ENCODE measurements at regions not wholly inside any gene's neighbourhood (a gene's known extent, or its start where the extent isn't known, plus 50 kb on each side); places are given as distances from the start of the nearest gene placed in this dataset.
"Not testable (repeated sequence)": the region's sequence is repeated elsewhere in the genome, so short reads cannot be mapped to it uniquely, and the experiment has no call there.

DNA sequence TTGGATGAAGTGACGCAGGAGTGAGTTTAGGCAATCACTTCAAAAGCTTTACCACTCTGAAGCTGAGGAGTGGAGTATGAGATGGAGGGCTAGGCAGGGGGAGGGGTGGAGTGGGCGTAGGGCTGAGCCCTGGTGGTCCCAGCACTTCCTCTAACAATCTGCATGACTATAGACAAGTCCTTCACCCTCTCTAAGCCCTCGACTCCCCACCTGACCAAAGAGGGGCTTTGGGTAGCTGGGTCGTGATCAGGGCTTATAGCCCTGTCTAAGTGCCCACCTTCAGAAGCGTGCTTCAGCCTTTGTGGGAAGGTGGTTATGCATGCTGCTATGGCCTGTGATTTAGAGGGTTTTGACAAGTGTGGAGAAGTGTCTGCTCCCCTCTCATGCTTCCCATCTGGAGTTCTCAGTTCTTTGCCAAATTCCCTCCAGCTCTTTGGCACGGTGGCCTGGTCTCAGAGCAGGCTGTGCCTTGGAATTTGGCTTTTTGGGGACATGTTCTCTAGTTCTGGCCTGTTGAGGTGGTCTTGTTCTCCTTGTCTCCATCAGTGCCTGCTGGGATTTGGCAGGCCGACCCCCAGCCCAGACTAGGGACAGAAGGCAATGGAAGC, 53.0 kb downstream of the ACTBL2 start:
- DNase-seq (ENCODE audit: low read depth in 2 of 2): no peak

DNA sequence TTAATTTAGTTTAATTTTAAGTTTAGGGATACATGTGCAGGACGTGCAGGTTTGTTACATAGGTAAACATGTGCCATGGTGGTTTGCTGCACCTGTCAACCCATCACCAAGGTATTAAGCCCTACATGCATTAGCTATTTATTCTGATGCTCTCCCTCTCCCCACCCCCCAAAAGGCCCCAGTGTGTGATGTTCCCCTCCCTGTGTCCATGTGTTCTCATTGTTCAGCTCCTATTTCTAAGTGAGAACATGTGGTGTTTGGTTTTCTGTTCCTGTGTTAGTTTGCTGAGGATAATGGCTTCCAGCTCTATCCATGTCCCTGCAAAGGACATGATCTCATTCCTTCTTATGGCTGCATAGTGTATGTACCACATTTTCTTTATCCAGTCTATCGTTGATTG, 53.6 kb downstream of the ACTBL2 start:
- DNase-seq (ENCODE audit: low read depth in 2 of 2): not testable (repeated sequence)

DNA sequence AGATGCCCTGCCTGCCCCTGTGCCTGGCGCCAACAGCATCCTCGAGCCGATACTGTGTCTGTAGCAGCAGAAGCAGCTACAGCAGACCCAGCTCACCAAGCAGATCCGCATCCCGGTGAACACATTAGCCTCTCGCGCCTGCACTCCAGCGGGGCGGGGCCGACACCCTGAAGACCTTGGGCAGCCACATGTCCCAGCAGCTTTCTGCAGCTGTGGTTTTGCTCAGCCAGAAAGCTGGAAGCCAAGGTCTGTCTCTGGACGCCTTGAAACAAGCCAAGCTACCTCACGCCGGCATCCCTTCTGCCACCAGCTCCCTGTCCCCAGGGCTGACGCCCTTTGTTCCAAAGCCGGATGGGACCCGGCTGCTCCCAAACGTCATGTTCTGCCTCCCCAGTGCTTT, 59.6 kb downstream of the ACTBL2 start:
- DNase-seq (ENCODE audit: low read depth in 2 of 2): no peak

DNA sequence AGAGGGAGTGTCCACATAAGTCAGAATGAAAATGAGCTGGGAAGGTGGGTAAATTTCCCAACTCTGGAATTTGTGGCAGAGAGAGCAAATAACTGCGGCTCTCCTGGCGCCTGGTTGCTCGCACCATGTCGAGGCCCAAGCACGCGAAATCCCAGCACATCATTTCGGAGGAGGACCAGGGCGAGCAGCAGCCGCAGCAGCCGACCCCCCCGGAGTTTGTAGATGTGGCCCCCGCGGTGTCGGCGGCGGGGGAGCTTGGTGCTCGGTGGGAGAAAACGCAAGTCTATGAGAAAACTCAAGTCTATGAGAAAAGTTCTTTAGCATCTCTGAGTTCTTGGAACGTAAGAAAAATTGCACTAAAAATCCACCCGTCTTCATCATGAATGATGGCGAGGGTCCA, 60.3 kb downstream of the ACTBL2 start:
- no peak for DNase-seq (ENCODE audit: low read depth in 2 of 2)

DNA sequence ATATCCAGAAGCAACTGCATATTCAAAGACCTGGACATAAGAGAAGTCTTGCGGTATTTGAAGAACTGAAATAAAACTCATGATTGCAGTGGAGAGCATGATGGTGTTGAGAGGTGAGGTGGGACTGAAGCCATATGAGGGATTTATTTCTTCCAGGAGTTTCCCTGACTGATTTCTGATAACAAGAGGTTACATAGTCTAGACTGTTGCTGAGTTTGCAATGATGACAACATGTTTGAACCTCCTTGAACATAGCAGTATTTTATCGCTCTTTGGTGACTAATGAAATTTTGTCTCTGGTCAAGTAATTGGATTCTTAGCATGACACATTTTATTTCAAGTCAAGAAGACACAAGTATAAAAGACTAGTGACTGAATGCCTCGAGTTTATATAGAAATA, 61.8 kb downstream of the ACTBL2 start:
- DNase-seq (ENCODE audit: low read depth in 2 of 2): no peak

DNA sequence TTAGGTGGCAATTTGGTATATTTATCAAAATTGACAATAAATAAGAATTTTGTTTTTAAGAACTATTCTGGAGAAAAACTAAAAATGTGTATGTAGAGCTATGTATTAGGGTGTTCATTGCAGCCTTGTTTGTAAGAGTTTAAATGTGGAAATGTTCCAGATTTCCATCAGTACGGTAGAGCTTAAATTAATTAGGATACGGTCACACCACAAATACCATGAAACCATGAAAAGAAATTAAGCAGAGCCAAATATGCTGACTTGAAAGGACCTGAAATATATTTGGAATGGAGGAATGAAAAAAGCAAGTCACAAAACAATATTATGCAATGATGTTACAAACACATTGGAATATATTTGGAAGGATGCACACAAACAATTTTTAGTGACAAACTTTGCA, 64.6 kb downstream of the ACTBL2 start:
- no peak for DNase-seq (ENCODE audit: low read depth in 2 of 2)

DNA sequence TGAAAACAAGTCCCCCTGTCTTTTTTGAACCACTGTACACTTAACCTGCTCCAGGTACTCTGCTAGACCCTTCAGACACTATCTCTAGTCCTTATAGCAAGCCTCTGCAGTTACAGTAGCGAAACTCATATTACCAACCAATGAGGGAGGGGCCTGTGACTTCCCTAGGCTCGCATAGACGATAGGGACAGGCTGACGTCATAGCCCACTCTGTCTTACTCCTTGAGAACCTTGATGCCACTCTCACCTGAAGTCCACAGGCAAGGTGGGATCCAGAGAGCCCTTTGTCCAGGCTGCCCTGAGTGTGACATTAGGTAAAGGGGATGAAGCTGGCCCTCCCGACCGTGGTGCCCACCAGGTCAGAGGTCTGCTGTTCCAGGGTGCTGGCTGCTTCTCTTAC, 65.3 kb downstream of the ACTBL2 start:
- DNase-seq (ENCODE audit: low read depth in 2 of 2): no peak

DNA sequence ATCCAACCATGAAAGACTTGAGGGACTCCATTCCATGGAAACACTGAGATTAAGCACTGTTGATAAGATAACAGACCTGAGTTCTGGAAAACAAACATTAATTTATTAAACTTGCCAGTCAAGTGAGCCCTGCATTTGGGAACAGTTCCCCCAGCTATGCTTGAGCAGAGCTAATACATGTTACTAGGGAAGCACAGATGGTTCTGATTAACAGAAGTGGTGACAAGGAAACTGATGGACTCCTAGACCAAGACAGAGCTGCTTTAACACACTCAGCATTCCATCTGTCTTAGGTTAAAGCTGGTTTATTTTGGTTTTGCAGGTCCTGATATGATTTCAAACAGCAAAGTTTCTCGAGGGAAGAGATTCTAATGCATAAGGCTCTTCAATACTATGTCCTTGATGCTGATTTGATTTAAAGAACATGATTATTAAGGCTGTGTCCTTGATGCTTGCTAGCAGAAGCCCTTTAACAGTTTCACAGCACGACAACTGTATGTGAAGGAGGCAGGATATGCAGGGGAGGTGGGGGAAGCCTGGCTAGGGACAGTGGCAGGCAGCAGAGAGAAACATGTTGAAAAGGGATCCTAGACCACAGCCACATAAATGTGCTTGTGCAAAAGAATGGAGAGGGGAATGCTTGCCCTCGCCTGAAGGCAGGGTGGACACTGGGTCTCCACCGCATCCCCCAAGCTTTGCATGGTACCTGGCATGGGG, 66.2 kb downstream of the ACTBL2 start:
- DNase-seq (ENCODE audit: low read depth in 2 of 2): peak; percentile 90 to 93

DNA sequence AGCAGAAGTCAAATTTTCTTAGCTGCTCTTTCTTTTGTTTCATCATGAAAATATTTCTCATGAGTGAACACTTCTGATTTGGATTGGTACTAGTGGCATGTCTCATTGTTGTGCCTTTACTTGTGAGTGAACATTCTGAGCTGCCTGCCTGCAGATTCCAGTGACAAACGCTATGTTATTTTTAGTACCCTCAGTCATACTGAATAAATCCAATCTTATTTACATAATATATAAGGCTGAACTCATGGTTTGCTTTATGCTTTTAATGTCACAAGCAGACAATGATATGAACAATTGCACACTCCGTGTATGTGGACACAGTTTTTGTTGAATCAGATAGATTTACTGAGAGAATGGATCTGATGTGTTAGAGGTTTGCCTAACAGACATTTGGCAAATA, 67.8 kb downstream of the ACTBL2 start:
- no peak for DNase-seq (ENCODE audit: low read depth in 2 of 2)

DNA sequence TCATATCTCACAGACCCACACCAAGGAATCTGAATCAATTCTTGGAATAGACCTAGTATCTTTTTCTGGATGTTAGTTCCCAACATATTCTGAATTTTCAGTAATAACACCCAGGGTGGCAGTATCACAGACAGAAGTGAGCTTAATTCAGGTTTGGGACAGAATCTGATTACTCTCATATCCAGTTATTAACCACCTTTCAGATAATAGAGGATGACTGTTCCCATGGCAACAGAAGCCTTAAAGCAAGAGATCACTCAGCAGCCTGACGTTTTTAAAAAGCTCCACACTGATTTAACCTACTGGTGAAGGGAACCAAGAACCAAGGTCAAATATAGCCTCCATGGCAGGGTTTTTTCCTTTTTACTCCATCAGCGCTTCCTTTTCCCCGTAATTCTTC, 68.4 kb downstream of the ACTBL2 start:
- DNase-seq (ENCODE audit: low read depth in 2 of 2): no peak

DNA sequence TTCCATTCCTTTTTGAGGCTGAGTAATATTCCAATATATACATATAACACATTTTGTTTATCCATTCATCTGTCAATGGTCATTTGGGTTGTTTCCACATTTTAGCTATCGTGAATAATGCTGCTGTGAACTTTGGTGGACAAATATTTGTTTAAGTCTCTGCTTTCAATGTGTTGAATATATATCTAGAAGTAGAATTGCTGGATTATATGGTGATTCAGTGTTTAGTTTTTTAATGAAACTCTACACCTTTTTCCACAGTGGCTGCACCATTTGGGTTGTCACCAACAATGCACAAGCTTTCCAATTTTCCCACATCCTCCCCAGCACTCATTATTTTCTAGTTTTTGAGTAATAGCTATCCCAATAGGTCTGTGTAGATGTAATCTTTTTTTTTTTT, 69.5 kb downstream of the ACTBL2 start:
- DNase-seq (ENCODE audit: low read depth in 2 of 2): no peak

DNA sequence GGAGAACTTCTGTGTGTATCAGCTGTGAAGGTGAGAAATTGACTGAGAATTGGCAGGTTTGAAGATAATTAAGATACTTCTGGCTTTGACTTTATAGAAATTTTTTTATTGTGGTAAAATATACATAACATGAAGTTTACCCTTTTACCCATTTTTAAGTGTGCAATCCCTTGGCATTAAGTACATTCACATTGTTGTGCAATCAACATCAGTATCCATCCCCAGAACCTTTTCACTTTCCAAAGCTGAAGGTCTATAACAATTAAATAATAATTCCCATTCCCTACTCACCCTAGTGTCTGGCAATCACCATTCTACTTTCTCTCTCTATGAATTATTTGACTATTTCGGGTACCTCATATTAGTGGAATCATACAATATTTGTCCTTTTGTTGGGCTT, 69.9 kb downstream of the ACTBL2 start:
- no peak for DNase-seq (ENCODE audit: low read depth in 2 of 2)

DNA sequence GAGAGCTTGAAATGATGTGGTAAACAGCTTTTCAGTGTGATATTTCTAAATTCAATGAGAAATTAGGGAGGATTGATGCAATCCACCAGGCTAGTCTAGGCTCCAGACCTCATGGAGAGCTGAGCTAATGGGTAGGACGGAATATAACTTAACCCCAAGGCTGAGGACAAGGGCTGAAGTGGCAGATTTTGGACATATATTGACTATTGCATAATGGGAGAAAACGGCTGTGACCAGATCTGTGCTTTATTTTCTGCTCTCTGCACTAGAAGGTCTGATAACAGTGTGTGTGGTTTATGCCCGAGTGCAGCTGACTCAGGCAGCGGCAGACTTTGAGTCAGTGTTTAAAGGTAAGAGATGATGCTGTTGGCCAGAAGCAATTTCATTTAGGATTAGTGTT, 70.6 kb downstream of the ACTBL2 start:
- no peak for DNase-seq (ENCODE audit: low read depth in 2 of 2)

DNA sequence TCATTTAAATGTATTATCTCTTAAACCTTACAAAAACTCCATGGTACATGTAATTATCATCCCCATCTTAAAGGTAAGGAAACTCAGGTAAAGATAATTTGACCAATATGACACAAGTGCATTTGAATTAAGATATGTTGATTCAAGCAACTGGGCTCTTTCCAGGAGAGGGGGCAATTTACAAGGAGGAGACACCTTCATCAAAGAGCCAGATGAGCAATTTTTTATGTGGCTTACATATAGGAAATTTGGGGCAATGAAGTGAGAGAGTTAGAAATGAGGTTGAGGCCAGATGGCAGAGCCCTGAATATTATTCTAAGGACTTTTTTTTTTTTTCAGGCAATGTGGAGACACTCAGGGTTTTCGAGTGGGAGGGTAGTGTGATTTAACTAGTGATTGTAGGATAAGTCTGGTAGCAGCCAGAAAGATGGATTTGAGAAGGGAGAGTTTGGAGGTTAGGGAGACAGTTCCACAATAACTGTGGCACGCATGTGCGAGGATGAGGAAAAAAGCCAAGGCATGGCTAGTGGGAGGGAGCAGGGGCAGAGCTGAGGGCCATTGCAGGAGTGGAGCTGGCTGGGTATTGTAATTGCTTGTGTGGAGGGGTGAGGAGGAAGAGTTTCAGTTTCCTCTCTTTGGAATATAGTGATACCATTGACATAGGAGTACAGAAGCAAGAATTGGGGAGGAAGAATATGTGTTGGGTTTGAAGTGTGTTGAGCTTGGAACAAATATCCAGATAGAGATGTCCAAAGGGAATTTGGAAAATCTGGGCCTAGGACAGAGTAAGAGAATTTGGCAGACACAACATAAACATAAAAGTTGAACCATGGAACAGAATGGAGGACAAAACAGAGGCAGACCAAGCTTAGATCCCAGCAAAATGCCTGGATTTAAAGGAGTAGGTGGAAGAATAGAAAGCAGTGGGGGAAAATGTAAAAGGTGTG, 72.0 kb downstream of the ACTBL2 start:
- no peak for DNase-seq (ENCODE audit: low read depth in 2 of 2)

DNA sequence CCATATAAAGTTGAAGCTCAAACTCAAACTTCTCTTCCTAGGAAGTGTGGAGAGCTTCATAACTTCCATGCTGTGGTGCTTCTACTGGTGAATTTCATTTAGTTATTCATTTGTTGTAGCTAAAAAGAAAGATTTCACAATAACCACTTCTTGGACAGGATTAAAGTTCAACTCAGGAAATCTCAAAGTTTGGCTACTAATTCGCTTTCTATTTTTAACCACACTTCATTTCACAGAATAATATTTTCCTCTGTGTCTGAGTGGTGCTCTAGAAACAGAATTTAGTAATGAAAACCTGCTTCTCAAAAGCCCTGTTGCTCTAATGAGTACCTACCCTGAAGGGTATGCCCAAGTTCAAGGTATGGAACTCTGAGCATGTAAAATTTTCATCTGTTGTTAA, 73.9 kb downstream of the ACTBL2 start:
- DNase-seq (ENCODE audit: low read depth in 2 of 2): peak in 1 of 2 experiments; percentile 39

DNA sequence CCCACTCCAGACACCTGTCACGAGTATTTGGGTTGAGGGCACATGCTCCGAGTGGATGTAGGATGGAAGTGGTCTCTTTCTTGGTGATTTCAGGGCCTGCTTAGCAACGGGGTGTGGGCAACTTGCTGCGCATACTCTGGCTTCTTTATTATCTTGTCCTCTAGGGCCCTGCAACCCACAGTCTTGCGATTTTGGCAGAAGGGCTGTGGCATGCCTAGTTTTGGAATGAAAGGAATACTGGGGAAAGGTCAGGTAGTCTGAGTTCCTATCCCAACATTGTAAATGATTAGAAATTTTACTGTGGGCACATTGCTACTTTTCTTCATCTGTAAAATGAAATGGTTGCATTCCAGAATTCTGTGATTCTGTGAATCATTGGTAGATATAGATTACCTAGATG, 74.3 kb downstream of the ACTBL2 start:
- DNase-seq (ENCODE audit: low read depth in 2 of 2): no peak

DNA sequence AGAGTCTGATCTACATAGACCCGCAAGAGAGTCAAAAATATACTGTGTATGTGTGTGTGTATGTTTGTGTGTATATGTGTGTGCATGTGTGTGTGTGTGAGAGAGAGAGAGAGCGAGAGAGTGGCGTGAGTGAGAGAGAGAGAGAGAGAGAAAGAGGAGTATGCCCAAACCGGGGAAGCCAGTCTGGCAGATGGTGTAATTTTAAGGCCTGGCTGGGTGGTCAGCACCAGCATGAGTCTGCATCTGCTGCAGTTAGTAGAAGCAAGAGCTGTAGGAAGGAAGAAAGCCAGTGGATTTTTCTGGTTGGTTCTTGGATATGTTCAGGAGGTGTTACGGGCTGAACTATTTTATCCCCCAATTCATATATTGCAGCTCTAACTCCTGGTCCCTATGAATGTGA, 75.2 kb downstream of the ACTBL2 start:
- no peak for DNase-seq (ENCODE audit: low read depth in 2 of 2)

DNA sequence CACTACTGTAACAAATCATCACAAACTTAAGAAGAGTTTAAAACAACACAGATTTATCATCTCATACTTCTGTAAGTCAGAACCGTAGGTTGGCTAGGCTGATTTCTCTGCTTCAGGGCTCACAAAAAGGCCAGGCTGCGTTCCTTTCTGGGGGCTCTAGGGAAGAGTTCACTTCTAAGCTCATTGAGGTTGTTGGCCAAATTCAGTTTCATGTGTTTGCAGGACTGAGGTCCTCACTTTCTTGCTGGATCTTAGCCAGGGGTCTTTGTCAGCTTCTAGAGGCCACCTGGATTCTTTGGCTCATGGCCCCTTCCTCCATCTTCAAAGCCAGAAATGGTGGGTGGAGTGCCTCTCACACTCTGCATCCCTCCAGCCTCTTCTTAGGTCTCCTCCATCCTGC, 76.0 kb downstream of the ACTBL2 start:
- DNase-seq (ENCODE audit: low read depth in 2 of 2): no peak

DNA sequence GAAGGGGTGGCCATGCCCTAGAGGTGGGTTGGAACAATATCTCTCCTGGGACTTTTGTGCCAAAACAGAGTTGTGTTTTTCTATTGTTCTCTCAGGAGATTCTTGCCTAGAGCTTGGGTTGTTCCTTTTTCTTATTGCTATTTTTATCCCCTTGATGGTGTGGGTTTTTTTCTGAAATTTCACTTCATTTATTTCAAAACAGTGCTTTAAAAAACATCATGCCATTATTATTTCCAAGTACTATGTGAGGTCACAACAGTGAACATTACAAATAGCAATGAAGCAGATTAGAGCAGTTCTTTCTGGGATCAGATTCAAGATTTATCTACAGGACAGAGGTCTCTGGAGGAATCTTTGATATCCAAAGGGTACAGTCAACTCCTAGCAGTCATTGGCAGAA, 76.6 kb downstream of the ACTBL2 start:
- no peak for DNase-seq (ENCODE audit: low read depth in 2 of 2)

DNA sequence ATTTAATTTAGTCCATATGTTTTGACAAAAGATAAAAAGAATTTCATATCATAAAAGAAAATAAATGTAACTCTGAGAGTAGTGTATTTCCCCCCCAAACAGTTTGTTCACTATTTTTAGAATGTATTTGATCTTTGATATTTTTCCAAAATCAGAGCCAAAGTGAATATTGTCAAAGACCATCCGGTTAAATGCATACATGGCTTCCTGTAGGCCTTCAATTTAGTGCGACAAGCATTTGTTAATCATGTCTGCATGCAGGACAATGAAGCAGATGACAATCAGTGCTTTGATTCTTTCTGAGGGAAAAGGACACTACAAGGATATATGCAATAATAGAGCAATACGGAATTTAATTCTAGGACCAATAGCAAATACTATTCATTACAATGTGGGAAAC, 79.8 kb downstream of the ACTBL2 start:
- DNase-seq (ENCODE audit: low read depth in 2 of 2): no peak

DNA sequence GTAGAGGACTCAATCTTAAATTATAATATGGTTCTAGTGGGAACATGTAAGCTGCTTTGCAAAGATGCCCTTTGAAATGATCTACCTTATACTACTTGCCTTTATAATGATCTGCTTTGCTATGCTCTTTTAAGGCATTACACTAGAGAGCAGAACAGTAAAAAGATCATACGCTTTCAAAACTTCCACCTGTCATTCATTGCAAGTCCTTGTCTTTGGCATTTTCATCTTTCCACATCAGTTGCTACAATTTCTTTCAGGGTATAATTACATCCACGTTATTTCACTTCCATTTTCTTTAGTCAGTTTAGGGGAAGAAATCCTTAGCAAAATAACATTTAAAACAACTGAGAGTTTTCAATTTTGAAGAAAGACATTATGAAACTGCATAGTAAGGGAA, 80.3 kb downstream of the ACTBL2 start:
- no peak for DNase-seq (ENCODE audit: low read depth in 2 of 2)

DNA sequence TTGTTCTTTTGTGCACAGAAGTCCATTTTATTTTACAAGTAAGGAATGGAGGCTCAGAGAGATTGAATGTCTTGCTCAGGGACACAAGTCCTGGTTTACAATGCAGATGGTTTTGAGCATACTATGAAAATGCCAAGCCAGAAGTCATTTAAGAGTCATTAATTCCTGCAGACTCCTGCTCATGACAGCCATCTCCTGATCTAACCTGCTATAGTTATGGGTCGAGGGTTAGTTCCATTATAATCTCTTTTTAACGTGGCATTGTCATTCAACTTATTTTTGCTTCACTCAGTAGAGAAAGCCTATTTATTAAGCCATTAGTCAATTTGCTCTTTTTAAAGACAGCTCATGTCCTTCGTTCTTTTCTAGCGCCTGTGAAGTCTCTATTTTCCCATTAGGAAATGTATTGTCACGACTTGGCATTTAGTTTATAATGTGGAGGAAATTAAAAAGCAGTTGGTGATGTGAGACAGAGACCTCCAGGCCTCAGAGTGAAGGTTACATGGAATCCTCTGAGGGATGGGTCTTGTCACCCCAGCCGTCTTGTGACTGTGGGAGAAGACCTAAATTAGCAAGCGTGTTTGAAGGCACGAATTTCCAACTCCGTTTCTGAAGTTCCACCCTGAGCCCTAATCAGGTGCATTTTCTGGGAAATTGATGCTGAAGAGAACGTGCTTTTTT, 84.1 kb downstream of the ACTBL2 start:
- DNase-seq (ENCODE audit: low read depth in 2 of 2): no peak

Measured in fibroblast of skin of left biceps (primary cell).